Activated T-cell treated with anti-CD3 and anti-CD28 coated beads, Interleukin-2, amount 50 U/mL, for 72 hours (primary cell): ENCODE measurements at regions not wholly inside any gene's neighbourhood (a gene's known extent, or its start where the extent isn't known, plus 50 kb on each side); places are given as distances from the start of the nearest gene placed in this dataset.
"Not testable (repeated sequence)": the region's sequence is repeated elsewhere in the genome, so short reads cannot be mapped to it uniquely, and the experiment has no call there.

ENCODE experiments used
- ATAC-seq, 2 donors: fragments of 150-1000 bp; cut with Tn5 transposase; replicated peaks in 1 of 2; 2 replicates each; pipeline ENCODE4 v1.10.0; 2021; ENCODE audit warnings: moderate library complexity in 2 of 2, mild to moderate bottlenecking in 1 of 2
- DNase-seq, 2 donors: peaks; one replicate each; pipeline ENCODE4 v3.0.0; 2021 to 2022; ENCODE audit warnings: mixed read lengths in 1 of 2
- H3K27ac Mint-ChIP-seq: one replicate; pipeline ENCODE4 v1.8.0; 2022; ENCODE audit warnings: mild to moderate bottlenecking, moderate library complexity, mixed read lengths
- H3K27me3 Mint-ChIP-seq: one replicate; pipeline ENCODE4 v1.8.0; 2022; ENCODE audit warnings: low read depth, mixed read lengths
- H3K36me3 Mint-ChIP-seq, 2 donors: one replicate each; pipeline ENCODE4 v1.8.0; 2022; ENCODE audit warnings: mixed read lengths in 2 of 2, mild to moderate bottlenecking in 1 of 2; ENCODE audit not compliant: insufficient read depth in 2 of 2
- H3K4me1 Mint-ChIP-seq: one replicate; pipeline ENCODE4 v1.8.0; 2022; ENCODE audit warnings: low read depth, mixed read lengths
- H3K4me3 Mint-ChIP-seq, 2 donors: one replicate each; pipeline ENCODE4 v1.8.0; 2022; ENCODE audit warnings: mild to moderate bottlenecking in 2 of 2, mixed read lengths in 2 of 2, moderate library complexity in 2 of 2
- H3K9me3 Mint-ChIP-seq, 2 donors: one replicate each; pipeline ENCODE4 v1.8.0; 2022; ENCODE audit warnings: mixed read lengths in 2 of 2

DNA sequence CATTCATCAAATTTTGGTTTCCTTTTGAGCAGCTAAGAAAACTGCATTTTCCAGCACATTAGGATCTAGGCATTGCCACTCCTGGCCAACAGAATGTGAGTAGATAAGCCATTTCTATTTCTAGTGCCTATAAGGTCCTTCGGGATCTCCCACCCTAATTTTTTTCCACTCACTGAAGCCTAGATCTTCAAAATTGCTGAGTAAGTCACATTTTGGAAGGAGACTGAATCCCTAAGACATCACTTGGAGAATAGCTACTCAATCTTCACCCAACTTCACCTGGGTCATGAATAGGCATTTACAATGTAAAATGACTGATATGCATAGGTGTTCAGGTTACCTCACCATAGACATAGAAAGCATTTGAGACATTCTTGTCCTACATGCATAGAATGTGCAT lies 548.1 kb upstream of the GYPC start:
- Mint-ChIP-seq H3K4me1 (no peaks in the 10 kb centered on the region), H3K36me3 (peaks cover 0 to 2% of the 10 kb centered on the region in 2 donors), H3K27me3 (no peaks in the 10 kb centered on the region), H3K9me3 (peaks cover 4% of the 10 kb centered on the region in 2 donors), H3K4me3 (no peak overlapping the region), H3K27ac (no peak overlapping the region)
- DNase-seq (no peak), ATAC-seq (no peak)

GRCh38 chr2:126115975-126116374 lies 540.0 kb upstream of the GYPC start:
- Mint-ChIP-seq H3K9me3 (peaks cover 0 to 4% of the 10 kb centered on the region in 2 donors), H3K27ac (no peak overlapping the region), H3K36me3 (no peaks in the 10 kb centered on the region), H3K4me3 (no peak overlapping the region), H3K4me1 (no peaks in the 10 kb centered on the region), H3K27me3 (no peaks in the 10 kb centered on the region)
- DNase-seq (no peak), ATAC-seq (no peak)

GRCh38 chr2:126117886-126118285 lies 538.1 kb upstream of the GYPC start:
- Mint-ChIP-seq H3K27ac (no peak overlapping the region), H3K9me3 (peaks cover 0 to 3% of the 10 kb centered on the region in 2 donors), H3K4me1 (no peaks in the 10 kb centered on the region), H3K4me3 (no peak overlapping the region), H3K36me3 (no peaks in the 10 kb centered on the region), H3K27me3 (no peaks in the 10 kb centered on the region)
- DNase-seq, result no peak
- no peak for ATAC-seq

DNA sequence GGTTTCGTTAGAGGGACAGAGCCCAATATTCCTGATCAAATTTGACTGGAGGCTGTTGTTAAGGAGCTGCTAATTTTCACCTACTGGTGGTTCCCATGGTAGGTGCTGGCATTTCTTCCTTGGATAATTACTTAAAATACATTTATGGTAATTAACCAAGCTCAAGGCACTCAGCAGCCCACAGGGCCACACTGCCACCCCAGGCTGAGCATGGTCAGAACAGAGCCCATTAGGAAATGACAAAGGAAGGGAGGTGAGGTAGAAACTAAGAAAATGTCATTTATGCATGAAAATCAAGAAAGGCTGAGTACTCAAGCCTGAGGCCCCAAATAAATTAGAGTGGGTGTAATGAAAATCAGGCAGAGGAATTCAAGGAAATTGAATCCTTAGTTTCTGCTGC lies 510.2 kb upstream of the GYPC start:
- Mint-ChIP-seq H3K4me3 (no peak overlapping the region), H3K27ac (no peak overlapping the region), H3K9me3 (peaks cover 1 to 3% of the 10 kb centered on the region in 2 donors), H3K4me1 (no peaks in the 10 kb centered on the region), H3K27me3 (no peaks in the 10 kb centered on the region), H3K36me3 (peaks cover 0 to 2% of the 10 kb centered on the region in 2 donors)
- no peak for DNase-seq
- no peak for ATAC-seq

GRCh38 chr2:126154256-126154785 lies 501.6 kb upstream of the GYPC start:
- no peaks in the 10 kb centered on the region for H3K27me3 Mint-ChIP-seq
- H3K4me3 Mint-ChIP-seq, result no peak overlapping the region
- ATAC-seq (no peak), DNase-seq (no peak)
- H3K9me3 Mint-ChIP-seq, result peaks cover 3 to 5% of the 10 kb centered on the region in 2 donors
- no peaks in the 10 kb centered on the region for H3K4me1 Mint-ChIP-seq
- no peaks in the 10 kb centered on the region for H3K36me3 Mint-ChIP-seq
- no peak overlapping the region for H3K27ac Mint-ChIP-seq

DNA sequence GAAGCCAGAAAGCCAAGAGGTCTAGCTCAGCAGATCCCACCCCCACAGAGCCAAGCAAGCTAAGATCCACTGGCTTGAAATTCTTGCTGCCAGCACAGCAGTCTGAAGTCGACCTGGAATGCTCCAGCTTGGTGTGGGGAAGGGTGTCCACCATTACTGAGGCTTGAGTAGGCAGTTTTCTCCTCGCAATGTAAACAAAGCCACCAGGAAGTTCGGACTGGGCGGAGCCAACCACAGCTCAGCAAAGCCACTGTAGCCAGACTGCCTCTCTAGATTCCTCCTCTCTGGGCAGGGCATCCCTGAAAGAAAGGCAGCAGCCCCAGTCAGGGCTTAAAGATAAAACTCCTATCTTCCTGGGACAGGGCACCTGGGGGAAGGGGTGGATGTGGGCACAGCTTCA lies 495.0 kb upstream of the GYPC start:
- H3K27ac Mint-ChIP-seq, H3K4me1 Mint-ChIP-seq, H3K4me3 Mint-ChIP-seq, H3K27me3 Mint-ChIP-seq, ATAC-seq, H3K36me3 Mint-ChIP-seq, H3K9me3 Mint-ChIP-seq, DNase-seq: not testable (repeated sequence)

DNA sequence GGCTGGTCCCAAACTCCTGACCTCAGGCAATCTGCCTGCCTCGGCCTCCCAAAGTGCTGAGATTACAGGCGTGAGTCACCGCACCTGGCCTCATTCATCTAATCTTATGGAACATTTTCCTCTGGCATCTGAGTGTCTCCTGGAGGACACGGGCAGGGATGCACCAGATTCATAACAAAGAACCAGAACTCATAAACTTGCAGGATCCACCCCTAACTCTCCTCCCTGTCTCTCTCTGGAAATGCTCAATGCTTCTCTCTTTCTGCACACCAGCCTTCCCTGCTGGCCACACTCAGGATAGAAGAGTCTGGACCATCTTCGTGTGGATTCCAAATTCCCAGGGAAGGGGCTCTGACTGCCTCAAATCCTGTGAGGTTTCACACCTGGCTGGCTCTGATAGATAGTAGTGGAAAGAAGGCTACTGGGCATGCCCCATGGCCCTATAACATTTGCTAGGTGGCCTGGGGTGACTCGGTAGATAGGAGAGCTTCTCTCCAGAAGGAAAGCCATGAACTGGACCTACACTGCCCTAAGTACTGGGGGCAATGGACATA lies 483.2 kb upstream of the GYPC start:
- ATAC-seq, result no peak
- no peaks in the 10 kb centered on the region for H3K4me1 Mint-ChIP-seq
- H3K4me3 Mint-ChIP-seq, result no peak overlapping the region
- H3K36me3 Mint-ChIP-seq, result no peaks in the 10 kb centered on the region
- no peaks in the 10 kb centered on the region for H3K27me3 Mint-ChIP-seq
- H3K9me3 Mint-ChIP-seq, result peaks cover 2 to 3% of the 10 kb centered on the region in 2 donors
- H3K27ac Mint-ChIP-seq, result no peak overlapping the region
- no peak for DNase-seq

DNA sequence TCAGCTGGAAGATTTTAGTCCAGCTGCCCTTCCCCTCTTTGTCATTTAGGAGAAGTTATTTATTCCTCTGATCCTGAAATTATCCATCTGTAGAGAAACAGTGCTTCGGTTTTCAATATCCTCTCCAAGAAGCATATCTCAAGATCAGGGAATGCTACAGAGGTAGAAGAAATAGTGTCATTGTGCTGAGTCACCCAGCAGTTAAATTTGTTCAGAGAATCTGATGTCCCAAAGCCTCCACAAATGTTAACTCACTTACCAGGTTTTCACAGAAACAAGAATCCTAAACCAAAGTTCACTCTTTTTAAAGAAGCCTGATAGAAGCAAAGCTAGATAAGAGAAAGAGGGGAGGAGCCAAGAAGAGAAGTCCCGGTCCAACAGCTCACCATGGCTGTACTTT lies 480.7 kb upstream of the GYPC start:
- no peaks in the 10 kb centered on the region for H3K4me1 Mint-ChIP-seq

GRCh38 chr2:126177479-126177878 lies 478.5 kb upstream of the GYPC start:
- H3K4me3 Mint-ChIP-seq, result no peak overlapping the region
- ATAC-seq (no peak), DNase-seq (no peak)
- H3K27ac Mint-ChIP-seq, result no peak overlapping the region
- H3K27me3 Mint-ChIP-seq, result no peaks in the 10 kb centered on the region
- no peaks in the 10 kb centered on the region for H3K36me3 Mint-ChIP-seq
- no peaks in the 10 kb centered on the region for H3K4me1 Mint-ChIP-seq
- H3K9me3 Mint-ChIP-seq, result no peaks in the 10 kb centered on the region

More for the DNA sequence above, 480.7 kb upstream of the GYPC start:
- DNase-seq, result no peak
- Mint-ChIP-seq H3K27me3 (no peaks in the 10 kb centered on the region), H3K4me3 (no peak overlapping the region), H3K27ac (no peak overlapping the region), H3K9me3 (peaks cover 2 to 3% of the 10 kb centered on the region in 2 donors), H3K36me3 (no peaks in the 10 kb centered on the region)
- no peak for ATAC-seq

DNA sequence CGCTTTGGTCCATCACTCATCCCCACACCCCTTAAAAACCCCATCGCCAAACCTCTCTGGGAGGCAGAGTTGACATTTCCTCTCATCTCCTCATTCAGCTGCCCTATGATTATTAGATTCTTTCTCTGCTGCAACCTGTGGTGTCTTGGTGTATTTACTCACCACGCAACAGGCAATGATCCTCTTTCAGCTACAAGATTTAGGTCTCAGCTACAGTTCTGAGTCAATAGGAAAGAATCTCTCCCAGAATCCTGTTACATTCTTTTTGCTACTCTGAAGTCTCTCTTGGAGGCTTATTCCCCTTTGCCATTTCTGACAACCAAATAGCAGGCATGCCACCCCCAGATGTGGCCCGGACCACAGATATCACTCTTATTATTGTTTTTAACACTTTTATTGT lies 468.3 kb upstream of the GYPC start:
- no peak for ATAC-seq
- H3K9me3 Mint-ChIP-seq, result peaks cover 0 to 2% of the 10 kb centered on the region in 2 donors
- no peaks in the 10 kb centered on the region for H3K4me1 Mint-ChIP-seq
- no peaks in the 10 kb centered on the region for H3K27me3 Mint-ChIP-seq
- no peak for DNase-seq
- no peaks in the 10 kb centered on the region for H3K36me3 Mint-ChIP-seq
- H3K27ac Mint-ChIP-seq, result no peak overlapping the region
- no peak overlapping the region for H3K4me3 Mint-ChIP-seq

- DNase-seq, result no peak
- no peak overlapping the region for H3K27ac Mint-ChIP-seq
- peaks cover 10% of the 10 kb centered on the region for H3K27me3 Mint-ChIP-seq
- no peak for ATAC-seq
- no peaks in the 10 kb centered on the region for H3K4me1 Mint-ChIP-seq
- no peak overlapping the region for H3K4me3 Mint-ChIP-seq
- H3K36me3 Mint-ChIP-seq, result no peaks in the 10 kb centered on the region
- H3K9me3 Mint-ChIP-seq, result no peaks in the 10 kb centered on the region
Observed at GRCh38 chr2:126189527-126189926, 466.4 kb upstream of the GYPC start.

- no peaks in the 10 kb centered on the region for H3K27me3 Mint-ChIP-seq
- no peak overlapping the region for H3K4me3 Mint-ChIP-seq
- DNase-seq, result no peak
- no peaks in the 10 kb centered on the region for H3K36me3 Mint-ChIP-seq
- H3K9me3 Mint-ChIP-seq, result peaks cover 3 to 6% of the 10 kb centered on the region in 2 donors
- no peak overlapping the region for H3K27ac Mint-ChIP-seq
- H3K4me1 Mint-ChIP-seq, result no peaks in the 10 kb centered on the region
- ATAC-seq, result no peak
Observed at GRCh38 chr2:126200538-126200937, 455.4 kb upstream of the GYPC start.

- ATAC-seq, result no peak
- Mint-ChIP-seq H3K36me3 (no peaks in the 10 kb centered on the region), H3K4me3 (no peak overlapping the region), H3K4me1 (no peaks in the 10 kb centered on the region), H3K27ac (no peak overlapping the region), H3K27me3 (no peaks in the 10 kb centered on the region), H3K9me3 (peaks cover 0 to 1% of the 10 kb centered on the region in 2 donors)
- DNase-seq, result no peak
Observed at GRCh38 chr2:126208266-126208665, 447.7 kb upstream of the GYPC start.

DNA sequence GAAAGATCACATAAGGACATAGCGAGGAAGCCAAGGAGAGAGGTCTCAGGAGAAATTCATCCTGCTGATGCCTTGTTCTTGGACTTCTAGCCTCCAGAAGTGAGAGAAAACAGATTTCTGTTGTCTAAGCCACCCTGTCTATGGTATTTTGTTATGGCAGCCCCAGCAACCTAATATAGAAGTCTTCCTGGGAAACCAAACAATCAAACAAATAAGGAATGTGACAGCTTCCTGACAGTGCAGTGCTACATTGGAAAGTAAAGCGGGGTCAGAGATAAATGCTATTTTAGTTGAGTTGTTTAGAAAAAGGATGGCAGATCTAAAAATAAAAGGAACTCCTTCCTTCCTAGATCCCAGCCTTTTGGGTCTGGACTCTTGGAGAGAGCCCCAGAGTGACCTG lies 443.2 kb upstream of the GYPC start:
- ATAC-seq (no peak), DNase-seq (no peak)
- H3K36me3 Mint-ChIP-seq, result no peaks in the 10 kb centered on the region
- no peak overlapping the region for H3K4me3 Mint-ChIP-seq
- H3K27me3 Mint-ChIP-seq, result no peaks in the 10 kb centered on the region
- H3K27ac Mint-ChIP-seq, result no peak overlapping the region
- no peaks in the 10 kb centered on the region for H3K4me1 Mint-ChIP-seq
- H3K9me3 Mint-ChIP-seq, result peaks cover 0 to 1% of the 10 kb centered on the region in 2 donors
